GM21825 (cell line): ENCODE measurements at regions not wholly inside any gene's neighbourhood (a gene's known extent, or its start where the extent isn't known, plus 50 kb on each side); places are given as distances from the start of the nearest gene placed in this dataset.
"Not testable (repeated sequence)": the region's sequence is repeated elsewhere in the genome, so short reads cannot be mapped to it uniquely, and the experiment has no call there.

Experiments
- ATAC-seq: cut with Tn5 transposase; IDR thresholded peaks from one replicate; pipeline ENCODE4 v1.9.1; 2021; ENCODE audit warnings: mild to moderate bottlenecking, moderate library complexity; ENCODE audit not compliant: unreplicated experiment

GRCh38 chr1:194001726-194002350 is 815.4 kb upstream of the B3GALT2 start:
- not testable (repeated sequence) for ATAC-seq

- no peak for ATAC-seq
Observed at GRCh38 chr1:193988885-193989284, 802.5 kb upstream of the B3GALT2 start.

DNA sequence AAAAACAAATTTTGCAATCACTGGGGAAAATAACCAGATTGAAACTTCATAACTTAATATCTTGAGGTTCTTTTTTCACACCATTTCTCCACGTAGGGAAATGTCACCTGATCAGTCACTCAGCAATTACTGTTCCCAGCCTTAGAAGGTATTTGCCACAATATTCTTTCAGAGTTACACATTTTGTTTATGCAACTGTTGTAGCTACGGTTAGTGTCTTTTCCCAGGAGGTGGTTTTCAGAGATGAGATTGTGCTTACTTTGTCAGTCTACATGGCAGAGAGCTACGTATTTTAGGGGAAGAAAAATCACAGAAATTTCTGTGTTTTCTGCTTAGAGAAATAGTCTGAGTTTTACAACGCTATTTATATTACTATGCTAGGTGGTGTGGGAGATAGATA is 792.8 kb upstream of the B3GALT2 start:
- ATAC-seq: no peak

DNA sequence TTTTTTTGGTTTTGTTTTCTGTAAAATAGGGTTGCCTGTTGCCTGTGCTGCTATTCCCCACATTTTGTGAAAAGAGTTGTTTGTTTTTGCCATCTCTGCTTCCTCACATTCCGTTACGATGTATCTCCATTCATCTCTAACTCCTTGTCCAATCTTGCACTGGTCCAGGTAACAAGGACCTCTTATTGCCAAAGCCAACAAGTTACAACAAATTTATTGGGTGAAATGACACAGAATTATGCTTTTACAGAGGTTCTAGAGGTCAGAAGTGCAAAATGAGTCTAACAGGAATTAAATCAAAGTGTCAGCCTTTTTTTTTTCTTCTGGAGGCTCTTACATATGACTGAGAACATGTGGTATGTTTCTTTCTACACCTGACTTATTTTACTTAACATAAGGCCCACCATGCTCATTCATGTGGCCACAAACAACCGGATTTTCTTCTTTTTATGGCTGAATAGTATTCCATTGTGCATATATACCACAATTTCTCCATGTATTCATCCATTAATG is 787.9 kb upstream of the B3GALT2 start:
- ATAC-seq: no peak

- ATAC-seq: no peak
Observed at GRCh38 chr1:193973428-193973827, 787.0 kb upstream of the B3GALT2 start.

GRCh38 chr1:193971595-193971994 is 785.2 kb upstream of the B3GALT2 start:
- ATAC-seq: no peak

GRCh38 chr1:193960499-193960898 is 774.1 kb upstream of the B3GALT2 start:
- ATAC-seq: no peak

- ATAC-seq: no peak
Observed at GRCh38 chr1:193960040-193960439, 773.6 kb upstream of the B3GALT2 start.

DNA sequence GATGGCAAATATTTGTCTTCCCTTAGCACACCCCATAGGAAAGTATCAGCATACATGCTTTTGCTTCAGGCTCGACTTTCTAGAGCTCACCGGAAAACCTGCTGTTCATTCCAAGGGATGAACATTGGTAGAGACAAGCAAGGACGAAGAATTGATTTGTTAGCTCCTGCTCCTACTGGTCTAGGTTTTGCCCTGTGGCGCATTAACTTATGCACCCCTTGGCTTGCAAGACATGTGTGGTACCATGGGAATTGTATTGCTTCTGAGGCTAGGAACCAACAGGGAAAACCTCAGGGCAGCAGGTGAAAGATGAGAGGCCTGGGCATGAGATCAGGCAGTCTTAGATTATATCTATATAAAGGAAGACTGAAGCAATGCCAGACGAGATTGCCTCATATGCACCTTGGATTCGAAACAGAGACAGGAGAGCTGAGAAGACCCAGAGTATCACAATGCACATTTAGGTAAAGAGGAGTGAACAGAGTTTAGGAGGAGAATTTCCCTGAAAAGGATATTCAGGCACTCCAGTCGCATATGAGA is 771.2 kb upstream of the B3GALT2 start:
- ATAC-seq: no peak

GRCh38 chr1:193952778-193953374 is 766.5 kb upstream of the B3GALT2 start:
- ATAC-seq: no peak

DNA sequence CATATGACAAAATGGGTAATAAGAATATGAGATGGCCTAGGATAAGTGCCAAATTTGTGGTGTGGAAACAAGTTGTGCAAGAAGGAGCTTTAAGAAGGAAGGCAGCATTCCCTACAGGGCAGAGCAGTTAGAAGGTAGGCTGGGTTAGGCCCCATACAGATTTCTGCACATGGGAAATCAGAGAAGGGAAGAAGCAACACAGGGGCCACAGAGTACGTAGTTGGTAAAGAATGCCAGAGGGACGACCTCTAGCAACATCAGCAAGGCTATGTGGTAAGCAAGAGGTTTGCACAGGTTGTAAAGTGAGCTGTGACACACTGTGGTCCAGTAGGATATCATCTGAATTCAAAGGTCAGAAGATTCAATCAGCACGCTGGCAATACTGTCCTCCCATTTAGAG is 765.6 kb upstream of the B3GALT2 start:
- no peak for ATAC-seq

- no peak for ATAC-seq
Observed at GRCh38 chr1:193944454-193944853, 758.0 kb upstream of the B3GALT2 start.

DNA sequence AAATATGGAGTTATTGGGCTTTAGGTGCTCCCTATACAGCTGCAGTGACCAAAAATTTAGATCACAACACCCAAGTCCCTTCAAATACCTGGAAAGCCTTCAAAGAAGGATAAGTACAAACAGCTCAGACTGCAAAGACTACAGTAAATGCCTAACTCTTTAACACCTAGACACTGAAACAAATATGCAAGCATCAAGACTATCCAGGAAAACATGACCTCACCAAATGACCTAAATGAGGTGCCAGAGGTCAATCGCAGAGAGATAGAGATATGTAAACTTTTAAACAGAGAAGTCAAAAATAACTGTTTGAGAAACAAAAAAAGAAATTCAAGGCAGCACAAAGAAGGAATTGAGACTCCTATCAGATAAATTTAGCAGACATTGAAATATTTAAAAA is 753.8 kb upstream of the B3GALT2 start:
- ATAC-seq: no peak

- ATAC-seq: no peak
Observed at GRCh38 chr1:193939585-193939984, 753.2 kb upstream of the B3GALT2 start.

GRCh38 chr1:193937308-193937707 is 750.9 kb upstream of the B3GALT2 start:
- ATAC-seq: no peak

DNA sequence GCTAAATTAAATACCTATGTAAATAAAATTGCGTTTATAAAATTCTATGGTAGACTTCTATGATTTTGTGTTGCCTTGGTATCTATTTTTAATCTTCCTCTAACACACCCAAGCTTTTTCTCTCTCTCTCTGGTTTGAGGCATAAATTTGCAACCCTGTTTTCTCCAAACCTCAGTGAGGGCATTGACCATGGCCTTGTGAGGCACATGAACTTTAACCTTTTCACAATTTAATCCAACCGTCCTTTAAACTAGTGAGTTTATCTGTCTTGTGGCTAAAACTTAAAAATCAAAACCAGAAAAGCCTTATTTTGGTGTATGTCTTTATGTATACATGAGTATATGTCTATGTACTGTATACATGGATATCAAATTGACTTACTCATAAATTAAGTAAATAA is 746.6 kb upstream of the B3GALT2 start:
- ATAC-seq: no peak

DNA sequence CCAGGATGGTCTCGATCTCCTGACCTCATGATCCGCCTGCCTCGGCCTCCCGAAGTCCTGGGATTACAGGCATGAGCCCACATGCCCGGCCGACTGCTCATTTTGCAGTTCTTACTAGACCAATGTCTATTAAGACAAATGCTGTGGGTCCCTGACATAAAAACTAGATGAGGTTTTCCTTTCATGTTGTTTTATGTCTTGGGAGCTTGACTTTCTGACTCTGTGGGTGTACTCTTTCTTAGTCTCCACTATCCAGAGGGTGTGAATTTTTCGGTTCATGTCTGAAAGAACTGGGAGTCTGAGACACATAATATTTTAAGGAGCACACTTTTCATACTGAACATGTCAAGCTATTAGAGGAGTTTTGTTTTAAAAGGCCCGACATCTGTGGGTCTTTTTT is 744.9 kb upstream of the B3GALT2 start:
- ATAC-seq: no peak

GRCh38 chr1:193929374-193930033 is 743.1 kb upstream of the B3GALT2 start:
- no peak for ATAC-seq

GRCh38 chr1:193927550-193927949 is 741.1 kb upstream of the B3GALT2 start:
- no peak for ATAC-seq

GRCh38 chr1:193926956-193927355 is 740.5 kb upstream of the B3GALT2 start:
- ATAC-seq: no peak

GRCh38 chr1:193919827-193920226 is 733.4 kb upstream of the B3GALT2 start:
- no peak for ATAC-seq

GRCh38 chr1:193916452-193916851 is 730.0 kb upstream of the B3GALT2 start:
- ATAC-seq: no peak
